GM19395 (cell line): ENCODE measurements at regions not wholly inside any gene's neighbourhood (a gene's known extent, or its start where the extent isn't known, plus 50 kb on each side); places are given as distances from the start of the nearest gene placed in this dataset.
"Not testable (repeated sequence)": the region's sequence is repeated elsewhere in the genome, so short reads cannot be mapped to it uniquely, and the experiment has no call there.

Experiments used
- ATAC-seq: cut with Tn5 transposase; IDR thresholded peaks from one replicate; pipeline ENCODE4 v1.9.1; 2021; ENCODE audit warnings: mild to moderate bottlenecking, moderate library complexity; ENCODE audit not compliant: unreplicated experiment

- ATAC-seq, result no peak
Observed at GRCh38 chr13:82294226-82294625, 1588.0 kb downstream of the SLITRK1 start.

DNA sequence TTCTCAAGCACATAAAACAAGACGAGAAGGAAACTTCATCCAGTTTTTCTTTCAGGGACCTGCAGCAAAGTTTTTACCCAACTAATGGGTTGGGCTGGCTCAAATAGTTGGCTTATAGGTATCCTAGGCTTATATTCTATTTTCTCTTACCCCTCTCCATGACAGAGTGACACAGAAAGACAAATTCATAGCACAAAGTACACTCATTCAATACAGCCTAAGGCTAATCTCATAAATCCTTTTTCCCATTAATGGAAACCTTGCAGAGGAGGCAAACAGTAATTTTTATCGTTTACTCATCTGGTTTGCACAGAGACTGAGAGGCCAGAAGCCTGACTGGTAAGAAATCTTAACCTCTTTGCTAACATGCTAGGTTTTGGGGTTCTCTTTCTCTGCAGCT is 1589.9 kb downstream of the SLITRK1 start:
- ATAC-seq, result no peak

- no peak for ATAC-seq
Observed at GRCh38 chr13:82291852-82292251, 1590.4 kb downstream of the SLITRK1 start.

DNA sequence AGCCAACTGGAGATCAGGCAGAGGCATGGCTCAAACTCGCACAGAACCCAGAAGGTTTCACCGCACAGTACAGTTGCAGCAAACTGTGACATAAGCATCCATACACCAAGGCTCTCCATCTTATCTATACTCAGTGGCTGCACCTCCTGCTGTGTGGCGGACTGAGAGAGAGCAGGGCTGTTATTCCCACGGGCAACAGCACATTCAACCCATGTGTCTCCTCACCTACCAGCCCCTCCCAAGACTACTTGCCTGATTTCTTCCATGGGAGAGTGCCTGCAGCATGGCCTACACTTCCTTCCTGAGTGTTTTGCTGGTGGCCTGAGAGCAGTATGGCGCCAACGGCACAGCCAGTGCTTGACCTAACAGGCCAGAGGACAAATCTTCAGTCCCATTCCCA is 1606.6 kb downstream of the SLITRK1 start:
- no peak for ATAC-seq

DNA sequence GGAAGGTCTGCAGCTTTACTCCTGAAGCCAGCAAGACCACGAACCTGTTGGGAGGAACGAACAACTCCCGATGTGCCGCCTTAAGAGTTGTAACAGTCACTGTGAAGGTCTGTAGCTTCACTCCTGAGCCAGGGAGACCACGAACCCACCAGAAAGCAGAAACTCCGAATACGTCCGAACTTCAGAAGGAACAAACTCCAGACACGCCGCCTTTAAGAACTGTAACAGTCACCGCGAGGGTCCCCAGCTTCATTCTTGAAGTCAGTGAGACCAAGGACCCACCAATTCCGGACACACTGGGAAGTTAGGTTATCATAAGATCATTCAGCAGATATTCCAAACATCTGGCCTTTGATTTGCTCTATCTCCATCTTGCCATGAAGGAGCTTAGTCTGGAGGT is 1623.0 kb downstream of the SLITRK1 start:
- no peak for ATAC-seq

DNA sequence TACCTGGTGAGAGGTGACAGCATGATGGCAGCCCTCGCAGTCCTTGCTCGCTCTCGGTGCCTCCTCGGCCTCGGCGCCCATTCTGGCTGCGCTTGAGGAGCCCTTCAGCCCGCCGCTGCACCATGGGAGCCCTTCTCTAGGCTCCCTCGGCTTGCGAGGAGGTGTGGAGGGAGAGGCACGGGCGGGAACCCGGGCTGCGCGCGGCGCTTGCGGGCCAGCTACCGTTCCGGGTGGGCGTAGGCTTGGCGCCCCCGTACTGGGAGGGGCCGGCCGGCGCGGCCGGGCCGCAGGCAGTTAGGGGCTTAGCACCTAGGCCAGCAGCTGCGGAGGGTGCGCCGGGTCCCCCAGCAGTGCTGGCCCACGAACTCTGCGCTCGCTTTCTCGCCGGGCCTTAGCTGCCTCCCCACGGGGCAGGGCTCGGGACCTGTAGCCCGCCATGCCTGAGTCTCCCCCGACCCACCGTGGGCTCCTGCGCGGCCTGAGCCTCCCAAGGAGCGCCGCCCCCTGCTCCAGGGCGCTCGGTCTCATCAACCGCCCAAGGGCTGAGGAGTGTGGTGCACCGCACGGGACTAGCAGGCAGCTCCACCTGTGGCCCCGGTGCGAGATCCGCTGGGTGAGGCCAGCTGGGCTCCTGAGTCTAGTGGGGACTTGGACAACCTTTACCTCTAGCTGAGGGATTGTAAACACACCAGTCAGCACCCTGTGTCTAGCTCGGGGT is 1624.3 kb downstream of the SLITRK1 start:
- ATAC-seq, result no peak

DNA sequence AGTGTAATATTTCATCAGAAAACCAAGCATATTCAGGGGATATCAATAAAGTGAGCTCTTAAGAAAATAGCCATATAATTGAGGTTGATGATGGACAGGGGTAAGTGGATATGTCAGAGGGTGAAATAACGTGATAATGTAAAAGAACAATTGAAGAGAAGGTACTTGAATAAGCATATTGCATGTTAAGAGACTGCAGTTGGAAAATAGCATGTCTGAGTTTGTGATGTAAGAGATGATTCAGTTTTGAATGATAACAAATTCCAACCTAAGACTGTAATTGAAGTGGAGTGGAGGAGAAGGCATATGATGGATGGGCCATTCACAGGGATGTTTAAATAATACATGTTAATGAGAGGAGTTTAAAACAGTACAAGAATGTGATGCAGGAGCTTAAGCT is 1633.5 kb downstream of the SLITRK1 start:
- ATAC-seq, result no peak

DNA sequence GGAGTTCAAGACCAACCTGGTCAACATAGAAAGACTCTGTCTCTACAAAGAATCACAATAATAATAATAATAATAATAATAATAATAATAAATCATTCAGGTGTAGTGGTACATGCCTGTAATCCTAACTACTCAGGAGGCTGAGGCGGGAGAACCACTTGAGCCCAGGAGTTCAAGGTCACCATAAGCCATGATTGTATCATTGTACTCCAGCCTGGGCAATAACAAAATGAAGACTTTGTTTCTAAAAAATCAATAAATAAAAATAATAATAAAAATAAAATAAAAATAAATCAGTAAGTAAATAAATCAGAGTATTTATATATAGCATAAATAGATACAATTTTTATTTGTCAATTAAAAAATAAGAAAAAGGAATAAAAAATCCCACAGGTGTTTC is 1636.4 kb downstream of the SLITRK1 start:
- no peak for ATAC-seq

DNA sequence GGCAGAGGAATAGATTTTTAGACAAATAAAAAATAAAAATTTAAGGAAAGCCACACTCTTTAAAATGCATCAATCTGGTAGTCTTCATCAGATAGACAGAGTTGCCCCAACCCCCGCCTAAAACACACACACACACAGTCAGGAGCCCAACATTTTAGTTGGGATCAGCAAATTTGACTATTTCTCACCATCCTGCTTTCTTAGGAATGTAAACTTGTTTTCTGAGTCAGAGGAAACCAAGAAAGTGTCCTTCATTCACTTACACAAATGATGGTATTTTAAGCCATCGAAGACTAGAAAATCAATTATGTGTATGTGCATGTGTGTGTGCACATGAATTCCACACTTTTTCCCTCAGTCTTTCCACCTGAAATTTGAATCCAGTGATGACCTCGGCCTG is 1657.5 kb downstream of the SLITRK1 start:
- ATAC-seq, result no peak

- no peak for ATAC-seq
Observed at GRCh38 chr13:82221621-82222020, 1660.7 kb downstream of the SLITRK1 start.

- ATAC-seq, result no peak
Observed at GRCh38 chr13:82220641-82221040, 1661.6 kb downstream of the SLITRK1 start.

GRCh38 chr13:82216165-82216564 is 1666.1 kb downstream of the SLITRK1 start:
- no peak for ATAC-seq

DNA sequence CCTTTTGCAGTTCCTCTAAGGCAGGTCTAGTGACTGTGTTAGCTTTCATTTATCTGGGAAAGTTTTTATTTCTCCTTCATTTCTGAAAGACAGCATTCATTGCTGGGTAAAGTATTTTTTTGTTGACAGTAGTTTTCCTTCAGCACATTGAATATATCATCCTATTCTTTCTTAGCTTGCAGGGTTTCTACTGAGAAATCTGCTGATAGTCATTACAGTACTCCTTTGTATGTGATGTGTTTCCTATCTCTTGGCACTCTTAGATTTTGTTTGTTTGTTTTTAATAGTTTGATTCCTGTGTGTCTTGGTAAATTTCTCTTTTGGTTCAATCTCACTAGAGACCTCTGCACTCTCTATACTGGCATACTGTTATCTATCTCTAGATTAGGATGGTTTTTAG is 1667.9 kb downstream of the SLITRK1 start:
- no peak for ATAC-seq

DNA sequence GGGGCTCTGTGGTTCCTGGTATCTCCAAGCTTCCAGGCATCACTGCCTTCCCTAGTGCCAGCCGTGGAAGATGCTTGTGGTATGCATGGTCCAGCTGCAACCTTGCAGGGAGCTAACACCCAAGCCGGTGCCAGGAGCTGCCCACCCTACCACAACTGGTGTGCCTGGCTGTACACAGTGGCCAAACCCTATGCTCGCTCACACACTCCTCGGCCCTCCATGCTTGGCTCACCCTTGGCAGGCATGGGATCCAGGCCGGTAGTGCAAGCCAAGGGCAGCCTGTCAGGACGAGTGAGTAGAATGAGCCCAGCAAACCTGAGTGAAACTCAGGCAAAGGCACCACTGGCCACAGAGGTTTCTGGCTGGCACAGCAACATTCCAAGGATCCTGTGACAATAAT is 1676.0 kb downstream of the SLITRK1 start:
- no peak for ATAC-seq

- ATAC-seq, result no peak
Observed at GRCh38 chr13:82202398-82202797, 1679.9 kb downstream of the SLITRK1 start.

- ATAC-seq, result no peak
Observed at GRCh38 chr13:82196087-82196486, 1686.2 kb downstream of the SLITRK1 start.

GRCh38 chr13:82187227-82187626 is 1695.0 kb downstream of the SLITRK1 start:
- ATAC-seq, result no peak

GRCh38 chr13:82176751-82177150 is 1705.5 kb downstream of the SLITRK1 start:
- ATAC-seq, result no peak

GRCh38 chr13:82165396-82166174 is 1716.7 kb downstream of the SLITRK1 start:
- no peak for ATAC-seq

- not testable (repeated sequence) for ATAC-seq
Observed at GRCh38 chr13:82164780-82165395, 1717.4 kb downstream of the SLITRK1 start.

DNA sequence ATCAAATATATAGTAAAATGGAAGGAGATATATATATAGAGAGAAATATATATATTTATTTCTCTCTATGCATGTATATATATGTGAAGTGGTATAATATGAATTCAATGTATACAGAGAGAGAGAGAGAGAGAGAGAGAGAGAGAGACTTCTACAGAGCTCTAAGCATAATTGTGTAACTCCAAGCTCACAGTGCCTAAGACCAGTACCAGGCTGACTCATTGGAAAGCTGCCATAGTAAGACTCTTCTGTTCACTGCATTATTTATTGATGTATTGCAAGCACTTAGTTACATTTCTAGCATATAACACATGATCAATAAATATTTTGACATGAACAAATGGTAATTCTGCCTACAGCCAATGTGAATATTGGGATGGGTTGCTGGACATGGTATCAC is 1734.7 kb downstream of the SLITRK1 start:
- ATAC-seq, result no peak

- ATAC-seq, result no peak
Observed at GRCh38 chr13:82136880-82137279, 1745.4 kb downstream of the SLITRK1 start.
